Omental fat pad (tissue), 3 donors: ENCODE measurements at regions not wholly inside any gene's neighbourhood (a gene's known extent, or its start where the extent isn't known, plus 50 kb on each side); places are given as distances from the start of the nearest gene placed in this dataset.
"Not testable (repeated sequence)": the region's sequence is repeated elsewhere in the genome, so short reads cannot be mapped to it uniquely, and the experiment has no call there.

ENCODE experiments used
- ATAC-seq: fragments of 150-250 bp; one replicate; pipeline ENCODE4 v1.9.1; 2016; ENCODE audit warnings: mild to moderate bottlenecking, moderate library complexity; ENCODE audit not compliant: low FRiP score
- DNase-seq: peaks from one replicate; pipeline ENCODE4 v3.0.0-alpha.2; 2019; ENCODE audit warnings: low spot score
- TF ChIP-seq, protein P1 (sequence below), 3 donors: fragments of 450-650 bp; IDR thresholded peaks; one replicate each; pipeline ENCODE4 v1.5.1; 2016 to 2017; ENCODE audit warnings: antibody characterized with exemption in 3 of 3, mild to moderate bottlenecking in 3 of 3, moderate library complexity in 2 of 3

DNA sequence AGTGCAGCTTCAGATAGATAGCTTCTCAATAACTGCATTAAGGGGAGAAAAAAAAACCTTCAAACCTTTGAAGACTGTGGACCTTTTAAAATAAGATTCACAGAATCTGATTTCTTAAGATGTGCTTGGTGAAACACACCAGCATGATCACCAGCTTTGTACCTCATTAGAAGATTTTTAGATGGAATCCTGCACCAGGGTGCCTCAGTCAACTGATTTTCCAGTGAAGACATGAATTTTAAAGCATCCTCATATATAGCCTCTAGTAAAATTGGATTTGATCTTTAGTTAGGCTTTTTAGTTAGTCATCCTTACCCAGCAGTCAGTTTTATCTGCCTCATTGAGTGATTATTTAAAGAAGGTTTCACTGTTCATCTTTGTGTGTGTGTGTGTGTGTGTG lies 208.6 kb upstream of the DEPDC1 start:
- TF ChIP-seq, protein P1, sequence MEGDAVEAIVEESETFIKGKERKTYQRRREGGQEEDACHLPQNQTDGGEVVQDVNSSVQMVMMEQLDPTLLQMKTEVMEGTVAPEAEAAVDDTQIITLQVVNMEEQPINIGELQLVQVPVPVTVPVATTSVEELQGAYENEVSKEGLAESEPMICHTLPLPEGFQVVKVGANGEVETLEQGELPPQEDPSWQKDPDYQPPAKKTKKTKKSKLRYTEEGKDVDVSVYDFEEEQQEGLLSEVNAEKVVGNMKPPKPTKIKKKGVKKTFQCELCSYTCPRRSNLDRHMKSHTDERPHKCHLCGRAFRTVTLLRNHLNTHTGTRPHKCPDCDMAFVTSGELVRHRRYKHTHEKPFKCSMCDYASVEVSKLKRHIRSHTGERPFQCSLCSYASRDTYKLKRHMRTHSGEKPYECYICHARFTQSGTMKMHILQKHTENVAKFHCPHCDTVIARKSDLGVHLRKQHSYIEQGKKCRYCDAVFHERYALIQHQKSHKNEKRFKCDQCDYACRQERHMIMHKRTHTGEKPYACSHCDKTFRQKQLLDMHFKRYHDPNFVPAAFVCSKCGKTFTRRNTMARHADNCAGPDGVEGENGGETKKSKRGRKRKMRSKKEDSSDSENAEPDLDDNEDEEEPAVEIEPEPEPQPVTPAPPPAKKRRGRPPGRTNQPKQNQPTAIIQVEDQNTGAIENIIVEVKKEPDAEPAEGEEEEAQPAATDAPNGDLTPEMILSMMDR (IDR thresholded peaks at IDR 0.05), result no peak

DNA sequence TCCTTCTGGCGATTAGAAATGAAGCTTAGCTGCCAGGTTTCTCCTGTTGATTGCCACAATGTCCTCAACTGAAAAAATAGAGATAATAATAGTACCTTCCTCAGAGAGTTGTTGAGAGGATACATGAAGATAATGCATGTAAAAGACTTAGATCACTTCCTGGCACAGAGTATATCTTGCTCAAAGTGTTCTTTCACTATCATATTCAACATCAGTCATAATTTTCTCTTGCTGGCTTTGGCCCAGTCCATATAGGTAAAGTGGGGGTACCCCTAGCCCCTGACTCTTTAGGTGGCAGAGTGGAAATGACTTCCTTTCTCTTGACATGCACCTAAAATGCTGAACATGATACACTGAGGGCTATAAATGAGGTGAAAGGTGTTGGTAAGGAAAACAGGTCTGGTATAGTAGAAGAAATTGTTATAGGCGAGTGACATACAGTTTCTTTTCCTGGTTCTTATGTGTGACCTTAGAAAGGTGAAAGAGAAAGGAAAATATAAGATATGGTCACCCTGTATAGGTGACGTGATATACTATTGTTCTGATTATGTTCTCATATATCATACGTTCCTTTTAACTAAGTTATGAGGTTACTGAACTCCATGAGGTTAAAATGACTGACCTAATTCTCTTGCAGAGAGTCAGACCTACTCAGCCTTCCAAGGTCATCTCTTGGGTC lies 209.9 kb upstream of the DEPDC1 start:
- DNase-seq (no peak), ATAC-seq (no peak)
- TF ChIP-seq, protein P1 (IDR thresholded peaks at IDR 0.05), result no peak

More for the DNA sequence above, 208.6 kb upstream of the DEPDC1 start:
- ATAC-seq (no peak), DNase-seq (no peak)

DNA sequence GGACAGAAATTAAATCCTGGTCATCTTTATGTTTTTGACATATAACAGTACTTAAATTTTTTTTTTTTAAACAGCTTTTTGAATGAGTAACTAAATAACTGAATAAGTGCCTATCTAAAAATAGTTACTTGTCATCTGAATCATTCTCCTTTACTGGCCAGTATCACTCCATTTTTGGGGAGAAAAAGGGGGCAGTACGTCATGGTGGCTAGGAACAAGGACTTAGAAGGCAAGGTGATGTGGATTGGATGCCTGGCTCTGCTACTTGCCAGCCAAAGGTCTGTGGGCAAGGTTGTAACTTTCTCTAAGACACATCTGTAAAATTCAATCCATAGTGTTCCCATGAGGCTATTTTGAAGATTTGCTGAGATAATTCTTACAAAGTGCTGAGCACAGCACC lies 220.4 kb upstream of the DEPDC1 start:
- no peak for ATAC-seq
- TF ChIP-seq, protein P1 (IDR thresholded peaks at IDR 0.05), result no peak
- DNase-seq, result no peak

DNA sequence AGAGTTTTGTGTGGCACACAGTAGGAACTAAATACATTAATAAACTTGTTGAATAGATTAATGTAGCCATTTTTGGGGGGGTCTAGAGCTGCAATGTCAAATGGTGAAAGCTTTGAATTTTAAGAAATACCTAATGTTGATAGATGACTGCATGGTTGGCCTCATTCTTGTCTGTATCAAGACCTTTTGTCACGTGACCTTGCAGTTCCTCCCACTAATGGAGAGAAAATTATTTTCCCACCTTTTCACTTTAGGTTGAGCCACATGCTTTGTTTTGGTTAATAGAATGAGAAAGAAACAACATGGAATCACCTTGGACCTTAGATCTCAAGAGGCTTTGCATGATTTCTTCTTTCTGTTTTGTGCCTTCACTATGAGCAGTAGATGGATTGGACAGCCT lies 223.6 kb upstream of the DEPDC1 start:
- ATAC-seq (no peak), DNase-seq (no peak)
- TF ChIP-seq, protein P1 (IDR thresholded peaks at IDR 0.05), result no peak

DNA sequence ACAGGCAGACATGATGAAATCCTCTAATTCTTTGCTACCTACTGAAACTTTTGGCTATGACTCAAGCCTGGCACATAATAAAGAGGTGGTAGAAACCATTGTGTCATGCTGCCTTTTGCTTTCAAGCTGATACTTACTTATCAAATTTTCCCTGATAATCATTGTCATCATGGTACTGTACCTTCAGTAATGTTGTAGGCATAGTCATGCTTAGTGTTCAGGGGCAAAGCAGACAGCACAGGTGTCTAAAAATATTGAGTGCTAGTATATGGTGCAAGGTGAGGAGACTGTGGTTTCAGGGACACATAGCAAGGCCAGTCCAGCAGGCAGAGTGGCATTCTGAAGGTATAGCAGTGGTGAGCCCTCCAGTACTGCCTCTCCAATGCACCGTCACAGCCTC lies 226.9 kb upstream of the DEPDC1 start:
- ATAC-seq, result no peak
- no peak for DNase-seq
- TF ChIP-seq, protein P1 (IDR thresholded peaks at IDR 0.05), result no peak

DNA sequence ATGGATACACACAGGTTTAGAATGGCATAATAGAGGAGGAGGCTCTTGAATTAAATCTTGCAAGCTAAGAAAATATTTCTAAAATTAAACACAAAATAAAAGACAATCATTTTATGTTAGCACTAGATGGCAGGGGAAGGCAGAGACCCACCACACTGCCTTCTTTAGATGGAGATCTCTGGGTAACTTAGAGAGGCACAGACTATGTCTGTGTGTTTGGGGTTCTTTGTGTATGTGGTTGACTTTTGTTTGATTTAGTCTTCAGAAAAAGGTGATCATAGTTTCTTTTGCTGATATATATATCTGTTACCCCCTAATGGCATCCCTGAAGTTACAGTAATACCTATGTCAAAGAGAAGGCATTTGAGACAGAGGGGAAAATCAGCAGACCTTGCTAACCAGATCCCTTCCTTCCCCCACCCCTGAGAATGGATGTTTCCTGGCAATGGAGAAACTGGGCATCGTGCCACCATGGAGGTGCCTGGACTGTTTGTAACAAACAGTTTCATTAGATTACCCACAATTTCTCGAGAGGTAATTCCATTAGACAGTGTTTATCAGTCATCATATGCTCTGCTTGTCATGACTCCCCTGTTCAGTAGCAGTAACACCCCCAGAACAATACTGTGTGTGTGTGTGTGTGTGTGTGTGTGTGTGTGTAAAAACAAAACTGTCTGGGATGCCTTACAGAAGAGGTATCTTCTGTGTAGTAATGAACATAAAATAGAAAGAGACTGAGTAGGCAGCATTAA lies 228.3 kb upstream of the DEPDC1 start:
- TF ChIP-seq, protein P1 (IDR thresholded peaks at IDR 0.05), result no peak
- no peak for ATAC-seq
- no peak for DNase-seq

DNA sequence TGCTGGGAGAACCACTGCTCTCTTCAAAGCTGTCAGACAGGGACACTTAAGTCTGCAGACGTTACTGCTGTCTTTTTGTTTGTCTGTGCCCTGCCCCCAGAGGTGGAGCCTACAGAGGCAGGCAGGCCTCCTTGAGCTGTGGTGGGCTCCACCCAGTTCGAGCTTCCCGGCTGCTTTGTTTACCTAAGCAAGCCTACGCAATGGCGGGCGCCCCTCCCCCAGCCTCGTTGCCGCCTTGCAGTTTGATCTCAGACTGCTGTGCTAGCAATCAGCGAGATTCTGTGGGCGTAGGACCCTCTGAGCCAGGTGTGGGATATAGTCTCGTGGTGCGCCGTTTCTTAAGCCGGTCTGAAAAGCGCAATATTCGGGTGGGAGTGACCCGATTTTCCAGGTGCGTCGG lies 242.6 kb upstream of the DEPDC1 start:
- not testable (repeated sequence) for DNase-seq, ATAC-seq
